Naive thymus-derived CD4-positive, alpha-beta T cell (primary cell): ENCODE measurements at regions not wholly inside any gene's neighbourhood (a gene's known extent, or its start where the extent isn't known, plus 50 kb on each side); places are given as distances from the start of the nearest gene placed in this dataset.

ENCODE experiments used
- ATAC-seq: fragments of 150-1000 bp; cut with Tn5 transposase; 2 replicates; pipeline ENCODE4 v1.10.0; 2021; ENCODE audit warnings: mild to moderate bottlenecking, moderate library complexity
- CTCF ChIA-PET: fragments of 350-600 bp; sonication (Branson Sonifier 250); formaldehyde crosslinking; loops from one replicate; lab custom pipeline; 2021; ENCODE audit warnings: antibody characterized with exemption; lab: Charles Lee
- POLR2A ChIA-PET: fragments of 350-600 bp; sonication (Branson Sonifier 250); formaldehyde crosslinking; loops from one replicate; lab custom pipeline; 2021; ENCODE audit warnings: antibody characterized with exemption, inconsistent platforms; lab: Charles Lee
- DNase-seq, 9 donors: peaks; one replicate each; pipeline versions ENCODE4 v3.0.0 to v3.0.0-alpha.2; 2020 to 2022; ENCODE audit warnings: mixed read lengths in 1 of 9
- H3K27ac ChIP-seq: one replicate; pipeline ENCODE4 v1.7.0; 2013; ENCODE audit warnings: mild to moderate bottlenecking, low read depth, low read length, moderate library complexity
- H3K27me3 ChIP-seq, 2 donors: one replicate each; pipeline ENCODE4 v1.7.0; 2013; ENCODE audit warnings: low read length in 2 of 2, mild to moderate bottlenecking in 2 of 2, moderate library complexity in 2 of 2; ENCODE audit not compliant: control insufficient read depth in 2 of 2, insufficient read depth in 2 of 2
- H3K36me3 ChIP-seq, 3 experiments: 1 replicate in 2 of 3; 2 replicates in 1 of 3; pipeline ENCODE4 v1.7.0; 2013; ENCODE audit warnings: low read length in 3 of 3, mild to moderate bottlenecking in 3 of 3, moderate library complexity in 1 of 3; ENCODE audit not compliant: insufficient read depth in 3 of 3, control insufficient read depth in 2 of 3
- H3K4me1 ChIP-seq, 2 donors: one replicate each; pipeline ENCODE4 v1.7.0; 2013; ENCODE audit warnings: low read length in 2 of 2, mild to moderate bottlenecking in 2 of 2, moderate library complexity in 1 of 2; ENCODE audit not compliant: control insufficient read depth in 2 of 2, insufficient read depth in 2 of 2
- H3K4me3 ChIP-seq: 2 replicates; pipeline ENCODE4 v1.7.0; 2013; ENCODE audit warnings: mild to moderate bottlenecking, low read length
- H3K9me3 ChIP-seq, 3 experiments: 1 replicate in 2 of 3; 2 replicates in 1 of 3; pipeline ENCODE4 v1.7.0; 2013; ENCODE audit warnings: low read length in 3 of 3; ENCODE audit not compliant: control insufficient read depth in 2 of 3
- H3K27ac Mint-ChIP-seq, 9 donors: one replicate each; pipeline ENCODE4 v1.8.0; 2020 to 2022; ENCODE audit warnings: mixed read lengths in 9 of 9, mild to moderate bottlenecking in 8 of 9, moderate library complexity in 5 of 9, inconsistent platforms in 2 of 9
- H3K27me3 Mint-ChIP-seq, 5 donors: one replicate each; pipeline ENCODE4 v1.8.0; 2021 to 2022; ENCODE audit warnings: mixed read lengths in 5 of 5, mild to moderate bottlenecking in 1 of 5
- H3K36me3 Mint-ChIP-seq, 5 donors: one replicate each; pipeline ENCODE4 v1.8.0; 2020 to 2022; ENCODE audit warnings: mixed read lengths in 5 of 5, mild to moderate bottlenecking in 3 of 5, inconsistent platforms in 1 of 5
- H3K4me1 Mint-ChIP-seq, 7 donors: one replicate each; pipeline ENCODE4 v1.8.0; 2020 to 2022; ENCODE audit warnings: mixed read lengths in 7 of 7, mild to moderate bottlenecking in 3 of 7, inconsistent platforms in 1 of 7
- H3K4me3 Mint-ChIP-seq, 10 donors: one replicate each; pipeline ENCODE4 v1.8.0; 2020 to 2022; ENCODE audit warnings: mild to moderate bottlenecking in 10 of 10, mixed read lengths in 10 of 10, moderate library complexity in 6 of 10, inconsistent platforms in 2 of 10
- H3K9me3 Mint-ChIP-seq, 11 donors: one replicate each; pipeline ENCODE4 v1.8.0; 2020 to 2022; ENCODE audit warnings: mixed read lengths in 11 of 11, mild to moderate bottlenecking in 4 of 11, inconsistent platforms in 1 of 11, moderate library complexity in 1 of 11
- intact Hi-C, 2 donors: fragments of 100-400 bp; cut with micrococcal nuclease; formaldehyde crosslinking; loops; one replicate each; pipeline ENCODE4 v1.15.1; 2023

DNA sequence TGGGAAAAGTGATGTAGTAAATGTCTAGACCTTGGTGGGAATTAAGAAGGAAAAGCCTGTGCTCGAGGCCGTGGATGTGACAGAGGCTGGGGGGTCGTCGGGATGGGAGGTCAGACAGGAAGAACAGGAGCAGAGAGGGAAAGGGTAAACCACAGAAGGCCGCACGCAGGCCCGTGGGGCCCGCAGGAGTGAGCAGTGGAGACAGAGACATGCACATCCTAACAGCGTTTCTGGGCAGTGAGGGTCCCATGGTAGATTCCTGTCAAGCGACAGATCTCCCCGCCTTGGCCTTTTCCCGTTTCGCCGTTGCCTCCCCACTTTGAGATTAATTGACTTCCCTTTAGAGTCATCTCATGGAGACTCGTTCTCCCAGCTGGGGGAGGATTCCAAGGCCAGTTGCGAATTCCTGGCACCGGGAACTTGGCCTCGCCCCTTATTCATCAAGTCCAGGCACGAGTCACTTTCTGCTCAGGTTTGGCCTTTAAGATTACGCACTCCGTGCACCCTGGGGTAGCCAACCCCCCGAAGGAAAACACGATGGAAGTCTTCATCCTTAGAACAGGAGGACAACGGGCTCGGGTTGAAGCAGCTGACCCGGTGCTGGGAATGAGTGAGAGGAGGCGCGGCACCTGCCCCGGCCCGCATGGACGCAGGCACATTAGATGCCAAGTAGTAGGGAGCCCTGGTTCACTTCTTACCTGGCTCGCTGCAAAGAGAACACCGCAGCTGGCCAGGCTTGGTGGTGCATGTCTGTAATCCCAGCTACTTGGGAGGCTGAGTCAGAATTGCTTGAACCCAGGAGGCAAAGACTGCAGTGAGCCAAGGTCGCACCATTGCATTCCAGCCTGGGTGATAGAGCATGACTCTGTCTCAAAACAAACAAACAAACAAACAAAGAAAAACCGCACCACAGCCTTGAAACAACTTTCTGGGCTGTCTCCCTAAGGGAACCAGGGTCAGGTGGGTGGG is 315.2 kb upstream of the SHH start:
- Mint-ChIP-seq H3K27me3 (peaks cover 0 to 7% (median 3%) of the 10 kb centered on the region in 5 donors), H3K4me3 (no peak overlapping the region), H3K36me3 (no peaks in the 10 kb centered on the region), H3K27ac (peak overlapping the region in 1 of 9 donors; percentile 15), H3K9me3 (peaks cover 0 to 4% (median 0%) of the 10 kb centered on the region in 11 donors), H3K4me1 (peaks cover 0 to 2% (median 0%) of the 10 kb centered on the region in 7 donors)
- Histone ChIP-seq H3K27ac (no peak overlapping the region), H3K4me3 (no peak overlapping the region), H3K9me3 (no peaks in the 10 kb centered on the region), H3K4me1 (no peaks in the 10 kb centered on the region), H3K36me3 (no peaks in the 10 kb centered on the region), H3K27me3 (no peaks in the 10 kb centered on the region)
- ATAC-seq (no peak), DNase-seq (no peak)
- POLR2A ChIA-PET: no interaction called here
- intact Hi-C loops: no loop called here
- CTCF ChIA-PET: no interaction called here

DNA sequence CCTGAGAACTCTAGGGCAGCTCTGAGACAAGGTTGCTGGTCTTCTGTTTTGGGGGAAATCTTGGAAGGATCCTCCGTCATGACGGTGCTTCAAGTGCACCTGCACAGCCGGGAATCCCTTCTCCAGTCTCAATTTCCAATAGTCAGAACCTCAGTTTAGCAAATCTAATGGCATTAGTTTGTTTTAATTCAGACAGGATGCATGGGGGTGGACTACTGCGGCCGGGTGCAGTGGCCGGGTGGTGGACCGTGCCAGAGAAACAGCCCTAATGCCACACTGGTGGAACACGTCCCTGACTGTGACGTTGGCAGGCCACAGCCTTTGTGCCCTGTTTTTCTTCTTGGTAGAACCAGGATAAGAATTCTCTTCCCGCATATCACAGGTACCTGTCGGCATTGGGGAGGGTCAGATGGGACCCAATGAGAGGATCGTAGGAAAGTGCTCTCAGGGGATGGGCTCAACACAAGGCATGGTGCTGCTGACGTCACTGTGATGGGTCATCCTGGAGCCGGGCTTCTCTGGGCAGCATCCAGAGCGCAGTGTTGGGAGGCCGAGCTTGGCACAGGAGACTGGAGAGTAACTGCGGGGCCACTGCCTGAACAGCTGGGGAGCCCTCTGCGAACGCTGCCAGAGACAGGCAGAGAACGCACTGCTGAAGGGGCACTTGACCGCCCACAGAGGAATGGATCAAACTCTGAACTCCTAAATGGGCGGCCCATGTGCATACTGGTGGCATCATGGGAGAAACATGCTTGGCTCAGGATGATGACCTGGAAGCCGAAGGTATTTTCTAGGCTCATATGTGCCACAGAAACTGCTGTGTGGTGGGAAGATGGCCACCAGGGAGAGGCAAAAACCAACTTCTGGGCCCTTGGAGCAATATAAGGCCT is 313.8 kb upstream of the SHH start:
- H3K27ac ChIP-seq: no peak overlapping the region
- H3K36me3 ChIP-seq: no peaks in the 10 kb centered on the region
- Mint-ChIP-seq H3K4me1 (peaks cover 0 to 2% (median 0%) of the 10 kb centered on the region in 7 donors), H3K4me3 (no peak overlapping the region), H3K27ac (no peak overlapping the region), H3K9me3 (peaks cover 0 to 3% (median 0%) of the 10 kb centered on the region in 11 donors), H3K27me3 (peaks cover 0 to 5% (median 0%) of the 10 kb centered on the region in 5 donors), H3K36me3 (no peaks in the 10 kb centered on the region)
- DNase-seq (no peak), ATAC-seq (no peak)
- H3K27me3 ChIP-seq: no peaks in the 10 kb centered on the region
- ChIA-PET POLR2A (no interaction called here), CTCF (no interaction called here)
- no peak overlapping the region for H3K4me3 ChIP-seq
- intact Hi-C loops: no loop called here
- no peaks in the 10 kb centered on the region for H3K4me1 ChIP-seq
- H3K9me3 ChIP-seq: no peaks in the 10 kb centered on the region

DNA sequence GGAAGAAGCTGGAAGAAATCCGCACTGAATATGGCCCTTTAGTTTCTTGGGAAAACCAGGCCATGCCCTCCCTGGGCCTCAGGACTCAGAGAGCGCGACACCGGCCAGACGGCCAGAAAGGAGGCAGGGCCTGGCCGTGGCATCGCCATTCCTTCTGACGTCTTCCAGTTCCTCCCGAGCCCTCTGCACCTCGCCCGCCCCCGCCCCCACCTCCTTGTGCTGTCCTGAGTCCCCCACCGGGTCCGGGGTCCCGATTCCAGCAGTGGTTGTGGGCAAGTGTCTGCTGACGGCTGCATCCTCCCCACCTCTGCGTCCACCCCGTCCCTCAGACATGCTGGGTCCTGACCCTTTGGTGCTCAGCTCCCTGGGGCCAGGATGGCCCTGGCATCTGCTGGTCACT is 312.1 kb upstream of the SHH start:
- Histone ChIP-seq H3K9me3 (no peaks in the 10 kb centered on the region), H3K36me3 (no peaks in the 10 kb centered on the region), H3K4me1 (no peaks in the 10 kb centered on the region), H3K27me3 (no peaks in the 10 kb centered on the region), H3K4me3 (no peak overlapping the region), H3K27ac (no peak overlapping the region)
- POLR2A ChIA-PET: no interaction called here
- ATAC-seq: no peak
- intact Hi-C loops: no loop called here
- H3K4me1 Mint-ChIP-seq: no peaks in the 10 kb centered on the region
- CTCF ChIA-PET: no interaction called here
- no peaks in the 10 kb centered on the region for H3K36me3 Mint-ChIP-seq
- no peaks in the 10 kb centered on the region for H3K27me3 Mint-ChIP-seq
- no peak for DNase-seq
- H3K27ac Mint-ChIP-seq: no peak overlapping the region
- H3K4me3 Mint-ChIP-seq: no peak overlapping the region
- H3K9me3 Mint-ChIP-seq: peaks cover 0 to 3% (median 0%) of the 10 kb centered on the region in 11 donors

DNA sequence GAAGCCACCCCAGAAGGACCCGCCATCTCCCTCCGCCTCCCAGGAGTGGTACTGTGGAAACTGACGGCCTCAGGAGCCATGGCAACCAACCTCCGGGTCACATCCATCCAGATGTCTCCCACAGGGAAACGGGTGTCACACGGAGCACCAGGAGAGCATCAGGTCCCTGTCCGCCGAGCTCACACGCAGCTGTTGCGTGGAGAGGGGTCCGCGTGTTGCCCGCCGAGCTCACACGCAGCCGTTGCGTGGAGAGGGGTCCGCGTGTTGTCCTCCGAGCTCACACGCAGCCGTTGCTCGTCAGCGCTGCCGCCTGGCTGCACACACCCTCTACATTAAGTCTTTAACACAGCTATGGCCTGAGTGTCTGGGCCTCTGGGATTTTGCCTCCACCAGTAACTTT is 311.1 kb upstream of the SHH start:
- no peak overlapping the region for H3K4me3 Mint-ChIP-seq

DNA sequence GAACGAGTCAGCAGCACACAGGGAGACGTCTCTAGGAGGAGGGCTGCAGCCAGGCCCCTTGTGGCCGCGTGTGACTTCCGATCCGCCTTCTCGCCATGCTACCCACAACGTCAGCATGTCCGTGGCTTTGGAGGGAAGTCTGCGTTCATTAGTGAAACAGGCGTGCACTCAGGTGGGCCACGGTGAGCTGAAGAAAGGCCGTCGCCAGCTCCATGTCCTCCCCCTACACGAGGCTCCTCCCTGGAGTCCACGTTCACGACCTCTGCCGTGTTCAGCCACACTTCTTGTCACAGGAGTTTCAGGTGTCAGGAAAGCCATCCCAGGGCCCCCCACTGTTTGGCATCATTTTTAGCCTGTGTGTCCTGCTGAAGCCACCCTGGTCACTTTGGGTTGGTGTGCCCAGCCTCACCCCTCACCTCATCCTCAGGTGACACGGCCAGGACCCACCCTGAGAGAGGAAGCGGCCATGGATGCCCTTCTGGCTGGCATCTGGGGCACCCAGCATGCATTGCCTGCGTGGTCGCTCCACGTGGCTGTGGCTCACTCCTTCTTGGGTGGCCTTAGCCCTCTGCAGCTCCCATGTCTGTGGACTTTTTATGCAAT is 310.6 kb upstream of the SHH start:
- no peak overlapping the region for H3K27ac ChIP-seq
- H3K4me3 Mint-ChIP-seq: no peak overlapping the region
- no peaks in the 10 kb centered on the region for H3K27me3 Mint-ChIP-seq
- intact Hi-C loops: no loop called here
- H3K36me3 ChIP-seq: no peaks in the 10 kb centered on the region
- ATAC-seq: no peak
- H3K4me3 ChIP-seq: no peak overlapping the region
- no peak overlapping the region for H3K27ac Mint-ChIP-seq
- no peaks in the 10 kb centered on the region for H3K9me3 ChIP-seq
- H3K27me3 ChIP-seq: no peaks in the 10 kb centered on the region
- H3K36me3 Mint-ChIP-seq: no peaks in the 10 kb centered on the region
- POLR2A ChIA-PET: no interaction called here
- H3K4me1 Mint-ChIP-seq: no peaks in the 10 kb centered on the region
- no peaks in the 10 kb centered on the region for H3K4me1 ChIP-seq
- peaks cover 0 to 3% (median 0%) of the 10 kb centered on the region in 11 donors for H3K9me3 Mint-ChIP-seq
- CTCF ChIA-PET: no interaction called here
- no peak for DNase-seq

More for the DNA sequence above, 311.1 kb upstream of the SHH start:
- no peak for ATAC-seq
- Mint-ChIP-seq H3K36me3 (no peaks in the 10 kb centered on the region), H3K27ac (no peak overlapping the region), H3K9me3 (peaks cover 0 to 3% (median 0%) of the 10 kb centered on the region in 11 donors), H3K27me3 (no peaks in the 10 kb centered on the region), H3K4me1 (no peaks in the 10 kb centered on the region)
- DNase-seq: no peak
- POLR2A ChIA-PET: no interaction called here
- H3K4me1 ChIP-seq: no peaks in the 10 kb centered on the region
- no peak overlapping the region for H3K4me3 ChIP-seq
- H3K9me3 ChIP-seq: no peaks in the 10 kb centered on the region
- CTCF ChIA-PET: no interaction called here
- intact Hi-C loops: no loop called here
- H3K36me3 ChIP-seq: no peaks in the 10 kb centered on the region
- H3K27ac ChIP-seq: no peak overlapping the region
- no peaks in the 10 kb centered on the region for H3K27me3 ChIP-seq

DNA sequence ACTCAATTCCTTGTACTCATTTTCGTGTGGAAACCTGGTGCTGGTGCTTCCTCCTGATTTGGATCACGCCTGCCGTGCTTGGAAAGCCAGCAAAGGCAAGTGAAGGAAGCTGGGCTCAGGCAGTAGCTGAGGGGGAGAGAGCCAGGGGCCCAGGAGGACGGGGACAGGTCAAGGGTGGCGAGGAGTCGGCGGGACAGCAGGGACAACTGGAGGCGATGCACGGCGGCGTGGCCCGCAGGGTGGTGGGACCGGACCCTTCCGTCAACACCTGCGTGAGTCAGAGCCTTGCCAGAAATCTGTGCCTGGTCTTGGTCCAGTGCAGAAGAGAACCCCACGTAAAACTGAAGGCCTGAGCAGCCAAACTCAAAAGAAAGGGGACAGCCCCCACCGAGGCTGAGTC is 309.7 kb upstream of the SHH start:
- H3K36me3 Mint-ChIP-seq: no peaks in the 10 kb centered on the region
- no peak overlapping the region for H3K27ac ChIP-seq
- H3K4me3 ChIP-seq: no peak overlapping the region
- no peak overlapping the region for H3K4me3 Mint-ChIP-seq
- intact Hi-C loops: no loop called here
- peaks cover 0 to 1% (median 0%) of the 10 kb centered on the region in 11 donors for H3K9me3 Mint-ChIP-seq
- H3K36me3 ChIP-seq: no peaks in the 10 kb centered on the region
- no peaks in the 10 kb centered on the region for H3K27me3 Mint-ChIP-seq
- no peaks in the 10 kb centered on the region for H3K4me1 ChIP-seq
- no peaks in the 10 kb centered on the region for H3K4me1 Mint-ChIP-seq
- ATAC-seq: no peak
- ChIA-PET POLR2A (no interaction called here), CTCF (no interaction called here)
- no peaks in the 10 kb centered on the region for H3K27me3 ChIP-seq
- H3K9me3 ChIP-seq: no peaks in the 10 kb centered on the region
- no peak for DNase-seq
- no peak overlapping the region for H3K27ac Mint-ChIP-seq
